Gastroesophageal sphincter (tissue), 4 donors: ENCODE measurements at regions not wholly inside any gene's neighbourhood (a gene's known extent, or its start where the extent isn't known, plus 50 kb on each side); places are given as distances from the start of the nearest gene placed in this dataset.

Experiments used
- ATAC-seq: fragments of 150-250 bp; one replicate; pipeline ENCODE4 v1.9.1; 2016; ENCODE audit warnings: mild to moderate bottlenecking, moderate library complexity
- H3K27ac ChIP-seq, 4 donors: fragments of 200-600 bp; sonication (generic) in 3 of 4; 1 replicate in 3 of 4; 2 replicates in 1 of 4; pipeline ENCODE4 v1.5.1; 2016 to 2019
- H3K27me3 ChIP-seq: fragments of 200-600 bp; sonication (generic); one replicate; pipeline ENCODE4 v1.5.1; 2019
- H3K36me3 ChIP-seq, 2 donors: fragments of 200-600 bp; sonication (generic); one replicate each; pipeline ENCODE4 v1.5.1; 2019; ENCODE audit warnings: control low read depth in 1 of 2
- H3K4me1 ChIP-seq, 3 donors: fragments of 200-600 bp; sonication (generic); 1 replicate in 2 of 3; 2 replicates in 1 of 3; pipeline ENCODE4 v1.5.1; 2016 to 2019; ENCODE audit warnings: control low read depth in 2 of 3
- H3K4me3 ChIP-seq, 2 donors: fragments of 200-600 bp; sonication (generic); one replicate each; pipeline ENCODE4 v1.5.1; 2019; ENCODE audit warnings: mild to moderate bottlenecking in 1 of 2, moderate library complexity in 1 of 2
- H3K9me3 ChIP-seq, 3 donors: fragments of 200-600 bp; sonication (generic); one replicate each; pipeline ENCODE4 v1.5.1; 2017 to 2019; ENCODE audit warnings: control low read depth in 2 of 3
- CTCF ChIP-seq, 4 experiments: fragments of 200-600 bp in 2 of 4; fragments of 450-650 bp in 2 of 4; sonication (generic) in 1 of 4; IDR thresholded peaks; one replicate each; pipeline ENCODE4 v1.5.1; 2017 to 2019; ENCODE audit warnings: antibody characterized with exemption in 4 of 4, mild to moderate bottlenecking in 2 of 4, moderate library complexity in 2 of 4
- EP300 ChIP-seq: sonication (generic); formaldehyde crosslinking; IDR thresholded peaks from one replicate; pipeline ENCODE4 v1.6.1; 2017; ENCODE audit warnings: antibody characterized with exemption, mild to moderate bottlenecking
- POLR2A ChIP-seq, 2 donors: fragments of 450-650 bp; IDR thresholded peaks; one replicate each; pipeline ENCODE4 v1.6.1; 2017; ENCODE audit warnings: antibody characterized with exemption in 2 of 2, mild to moderate bottlenecking in 2 of 2, moderate library complexity in 1 of 2
- POLR2AphosphoS5 ChIP-seq: sonication (generic); formaldehyde crosslinking; IDR thresholded peaks from one replicate; pipeline ENCODE4 v1.6.1; 2017; ENCODE audit warnings: antibody characterized with exemption
- WGBS, 2 donors: methylation state at CpG; one replicate each; pipeline ENCODE4 v1.1.5; 2018; ENCODE audit warnings: low coverage in 1 of 2; 5-methylcytosine and 5-hydroxymethylcytosine counted together

DNA sequence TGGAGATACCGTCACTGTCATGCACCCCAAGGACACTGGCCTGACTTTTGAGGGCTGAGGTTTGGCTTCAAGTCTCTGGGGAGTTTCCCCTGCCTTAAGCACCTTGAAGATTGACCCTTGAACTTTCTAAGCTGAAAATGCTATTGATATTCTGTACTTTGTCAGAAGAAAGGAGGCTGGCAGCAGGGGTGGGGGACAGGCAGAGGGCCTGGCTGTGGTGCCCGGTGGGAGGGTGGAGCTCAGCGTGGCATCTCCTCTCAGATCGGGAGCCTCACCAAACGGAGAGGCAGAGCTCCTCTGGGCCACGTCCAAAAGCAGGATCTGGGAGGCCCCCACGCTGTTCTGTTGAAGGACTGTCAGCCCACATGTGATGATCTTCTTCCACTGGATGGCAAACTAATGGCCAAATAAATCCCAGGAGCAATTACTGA, 305.2 kb upstream of the IRX3 start:
- Histone ChIP-seq H3K36me3 (no peaks in the 10 kb centered on the region), H3K4me3 (no peak overlapping the region), H3K4me1 (no peaks in the 10 kb centered on the region), H3K27ac (no peak overlapping the region), H3K9me3 (no peaks in the 10 kb centered on the region), H3K27me3 (peaks cover 57% of the 10 kb centered on the region)
- WGBS, 2 donors, result 30 to 71% methylated on average over 1 to 3 of the region's 7 CpGs
- TF ChIP-seq EP300 (no peak), CTCF (IDR thresholded peaks at IDR 0.05) (no peak), POLR2A (IDR thresholded peaks at IDR 0.05) (no peak), POLR2AphosphoS5 (no peak)
- ATAC-seq, result no peak

DNA sequence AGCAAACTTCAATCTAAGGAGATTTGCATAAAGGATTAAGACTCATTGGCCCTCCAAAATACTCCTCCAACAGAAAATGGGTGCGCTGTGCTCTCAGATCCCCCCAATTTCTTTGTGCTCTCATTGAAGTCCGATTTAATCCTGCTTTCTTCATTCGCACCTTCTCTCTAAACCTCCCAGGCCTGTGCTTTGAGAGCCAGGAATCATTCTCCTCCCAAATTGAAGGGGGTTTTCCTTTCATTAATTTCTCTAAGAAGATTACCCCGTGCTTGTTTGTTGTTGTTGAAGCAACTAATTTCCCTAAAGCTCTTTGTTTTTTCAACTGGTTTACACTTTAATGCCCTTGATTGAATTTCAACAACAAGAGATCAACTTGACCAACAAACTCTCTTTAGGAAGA, 304.2 kb upstream of the IRX3 start:
- Histone ChIP-seq H3K4me3 (no peak overlapping the region), H3K4me1 (no peaks in the 10 kb centered on the region), H3K9me3 (no peaks in the 10 kb centered on the region), H3K36me3 (no peaks in the 10 kb centered on the region), H3K27ac (no peak overlapping the region), H3K27me3 (peaks cover 57% of the 10 kb centered on the region)
- no peak for ATAC-seq
- WGBS, 2 donors, result 60 to 63% methylated on average over 4 of the region's 4 CpGs
- no peak for TF ChIP-seq EP300
- no peak for TF ChIP-seq POLR2A (IDR thresholded peaks at IDR 0.05)

GRCh38 chr16:54589326-54589725, 302.7 kb upstream of the IRX3 start:
- TF ChIP-seq POLR2A (IDR thresholded peaks at IDR 0.05) (no peak), CTCF (IDR thresholded peaks at IDR 0.05) (no peak), POLR2AphosphoS5 (no peak)
- Histone ChIP-seq H3K27me3 (peaks cover 42% of the 10 kb centered on the region), H3K27ac (no peak overlapping the region), H3K4me3 (no peak overlapping the region), H3K4me1 (no peaks in the 10 kb centered on the region), H3K36me3 (no peaks in the 10 kb centered on the region), H3K9me3 (no peaks in the 10 kb centered on the region)
- 60% methylated on average over 1 of the region's 5 CpGs; no CpG with 5 or more reads in 1 of the 2 donors for WGBS, 2 donors
- ATAC-seq, result no peak

GRCh38 chr16:54588026-54588425, 301.4 kb upstream of the IRX3 start:
- 56 to 68% methylated on average over 5 of the region's 5 CpGs for WGBS, 2 donors
- Histone ChIP-seq H3K9me3 (no peaks in the 10 kb centered on the region), H3K27ac (no peak overlapping the region), H3K27me3 (peaks cover 31% of the 10 kb centered on the region), H3K4me1 (no peaks in the 10 kb centered on the region), H3K36me3 (no peaks in the 10 kb centered on the region), H3K4me3 (no peak overlapping the region)
- no peak for ATAC-seq
- TF ChIP-seq EP300 (no peak), POLR2A (IDR thresholded peaks at IDR 0.05) (no peak), POLR2AphosphoS5 (no peak), CTCF (IDR thresholded peaks at IDR 0.05) (no peak)

DNA sequence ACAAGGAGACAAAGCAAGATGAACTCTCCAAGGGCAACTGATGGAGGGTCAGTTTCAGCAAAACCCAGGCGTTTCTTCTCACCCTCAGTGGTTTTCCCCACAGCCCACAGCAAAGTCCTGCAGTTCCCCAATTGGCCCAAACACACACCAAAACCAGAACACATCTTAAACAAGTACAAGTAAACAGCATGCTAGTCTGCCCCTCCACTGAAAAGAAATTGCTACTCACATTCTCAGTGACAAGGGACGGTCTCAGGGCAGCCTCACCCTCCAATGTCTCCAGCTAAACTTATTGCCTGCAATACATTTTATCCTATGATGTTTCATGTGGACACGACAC, 300.6 kb upstream of the IRX3 start:
- Histone ChIP-seq H3K4me3 (no peak overlapping the region), H3K27me3 (peaks cover 36% of the 10 kb centered on the region), H3K4me1 (no peaks in the 10 kb centered on the region), H3K36me3 (no peaks in the 10 kb centered on the region), H3K27ac (no peak overlapping the region), H3K9me3 (no peaks in the 10 kb centered on the region)
- TF ChIP-seq EP300 (no peak), POLR2AphosphoS5 (no peak), CTCF (IDR thresholded peaks at IDR 0.05) (no peak), POLR2A (IDR thresholded peaks at IDR 0.05) (no peak)
- ATAC-seq, result no peak
- WGBS, 2 donors, result 64 to 75% methylated on average over 2 of the region's 3 CpGs
